ENCODE measurements at regions not wholly inside any gene's neighbourhood (a gene's known extent, or its start where the extent isn't known, plus 50 kb on each side); places are given as distances from the start of the nearest gene placed in this dataset.

DNA sequence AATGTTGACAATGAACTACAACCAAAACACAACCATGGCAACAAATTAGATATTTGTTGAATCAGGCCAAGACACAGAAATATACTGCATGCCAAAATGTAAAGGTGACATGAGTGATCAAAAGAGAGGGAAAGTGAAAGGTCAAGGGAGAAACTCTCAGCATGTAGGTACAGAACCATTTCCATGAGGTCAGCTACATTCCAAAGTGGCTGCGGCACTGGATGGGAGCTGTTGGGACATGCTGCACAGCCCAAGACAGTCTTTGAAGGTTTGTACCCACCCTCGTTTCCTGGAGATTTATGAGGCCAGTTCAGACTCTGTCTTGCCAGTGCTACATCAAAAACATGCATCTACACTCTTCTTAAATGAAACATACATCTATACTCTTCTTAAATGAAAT lies 579.9 kb downstream of the BMP2 start:
- TF ChIP-seq, protein P1, sequence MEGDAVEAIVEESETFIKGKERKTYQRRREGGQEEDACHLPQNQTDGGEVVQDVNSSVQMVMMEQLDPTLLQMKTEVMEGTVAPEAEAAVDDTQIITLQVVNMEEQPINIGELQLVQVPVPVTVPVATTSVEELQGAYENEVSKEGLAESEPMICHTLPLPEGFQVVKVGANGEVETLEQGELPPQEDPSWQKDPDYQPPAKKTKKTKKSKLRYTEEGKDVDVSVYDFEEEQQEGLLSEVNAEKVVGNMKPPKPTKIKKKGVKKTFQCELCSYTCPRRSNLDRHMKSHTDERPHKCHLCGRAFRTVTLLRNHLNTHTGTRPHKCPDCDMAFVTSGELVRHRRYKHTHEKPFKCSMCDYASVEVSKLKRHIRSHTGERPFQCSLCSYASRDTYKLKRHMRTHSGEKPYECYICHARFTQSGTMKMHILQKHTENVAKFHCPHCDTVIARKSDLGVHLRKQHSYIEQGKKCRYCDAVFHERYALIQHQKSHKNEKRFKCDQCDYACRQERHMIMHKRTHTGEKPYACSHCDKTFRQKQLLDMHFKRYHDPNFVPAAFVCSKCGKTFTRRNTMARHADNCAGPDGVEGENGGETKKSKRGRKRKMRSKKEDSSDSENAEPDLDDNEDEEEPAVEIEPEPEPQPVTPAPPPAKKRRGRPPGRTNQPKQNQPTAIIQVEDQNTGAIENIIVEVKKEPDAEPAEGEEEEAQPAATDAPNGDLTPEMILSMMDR (conservative IDR thresholded peaks at IDR 0.05; ENCODE audit: low read length), result no peak
- TF ChIP-seq EZH2phosphoT487 (IDR thresholded peaks at IDR 0.05; ENCODE audit: borderline replicate concordance), result no peak
